B cell (primary cell): ENCODE measurements at regions not wholly inside any gene's neighbourhood (a gene's known extent, or its start where the extent isn't known, plus 50 kb on each side); places are given as distances from the start of the nearest gene placed in this dataset.

Source experiments
- ATAC-seq: fragments of 200-7000 bp; cut with Tn5 transposase; one replicate; pipeline ENCODE4 v1.10.0; 2021; ENCODE audit warnings: low read depth, mild to moderate bottlenecking, moderate number of reproducible peaks, moderate library complexity
- CTCF ChIA-PET: fragments of 350-600 bp; sonication (Branson Sonifier 250); formaldehyde crosslinking; loops from one replicate; lab custom pipeline; 2021; ENCODE audit warnings: antibody characterized with exemption, inconsistent platforms; lab: Charles Lee
- POLR2A ChIA-PET: fragments of 350-600 bp; sonication (Branson Sonifier 250); formaldehyde crosslinking; loops from one replicate; lab custom pipeline; 2021; ENCODE audit warnings: antibody characterized with exemption; lab: Charles Lee
- DNase-seq: peaks from one replicate; pipeline ENCODE4 v3.0.0; 2013
- H2AFZ ChIP-seq: 2 replicates; pipeline ENCODE4 v1.6.1; 2012; ENCODE audit warnings: mild to moderate bottlenecking, low read depth, low read length; ENCODE audit not compliant: insufficient read depth, poor library complexity, severe bottlenecking
- H3K27ac ChIP-seq, 2 donors: 1 replicate in 1 of 2; 2 replicates in 1 of 2; pipeline ENCODE4 v1.5.1; 2012 to 2013; ENCODE audit warnings: low read length in 2 of 2, mild to moderate bottlenecking in 2 of 2, moderate library complexity in 1 of 2
- H3K27me3 ChIP-seq, 4 experiments: fragments of 200-600 bp in 1 of 4; sonication (generic) in 1 of 4; replicated peaks in 1 of 4; 1 replicate in 2 of 4; 2 replicates in 2 of 4; pipeline versions ENCODE4 v1.6.1 to v1.7.0; 2013 to 2016; ENCODE audit warnings: low read length in 3 of 4, mild to moderate bottlenecking in 2 of 4, mixed read lengths in 1 of 4, moderate library complexity in 1 of 4; ENCODE audit not compliant: insufficient read depth in 4 of 4, control insufficient read depth in 3 of 4; ENCODE audit errors: control extremely low read depth in 1 of 4
- H3K36me3 ChIP-seq, 2 experiments: replicated peaks in 1 of 2; 1 replicate in 1 of 2; 2 replicates in 1 of 2; pipeline versions ENCODE4 v1.6.1 to v1.7.1; 2013; ENCODE audit warnings: low read length in 1 of 2; ENCODE audit not compliant: insufficient read depth in 2 of 2, control insufficient read depth in 1 of 2; ENCODE audit errors: control extremely low read depth in 1 of 2, extremely low read depth in 1 of 2
- H3K4me1 ChIP-seq, 2 donors: fragments of 200-600 bp in 1 of 2; sonication (generic) in 1 of 2; 1 replicate in 1 of 2; 2 replicates in 1 of 2; pipeline versions ENCODE4 v1.5.1 to v1.6.1; 2013 to 2017; ENCODE audit warnings: low read length in 2 of 2; ENCODE audit not compliant: control insufficient read depth in 2 of 2, insufficient read depth in 2 of 2
- H3K4me2 ChIP-seq: replicated peaks from 2 replicates; pipeline ENCODE3; 2012; ENCODE audit warnings: mild to moderate bottlenecking, low read depth, low read length; ENCODE audit not compliant: poor library complexity, severe bottlenecking
- H3K4me3 ChIP-seq, 5 experiments: fragments of 200-600 bp in 1 of 5; sonication (generic) in 1 of 5; 1 replicate in 3 of 5; 2 replicates in 2 of 5; pipeline versions ENCODE4 v1.5.1 to v1.7.0; 2011 to 2016; ENCODE audit warnings: low read length in 4 of 5, mild to moderate bottlenecking in 4 of 5, low read depth in 2 of 5, control low read depth in 1 of 5, moderate library complexity in 1 of 5; ENCODE audit not compliant: insufficient read depth in 1 of 5; ENCODE audit errors: control extremely low read depth in 1 of 5, extremely low read depth in 1 of 5
- H3K79me2 ChIP-seq: fragments of 200-600 bp; sonication (generic); one replicate; pipeline ENCODE4 v1.6.0; 2016; ENCODE audit warnings: low read length; ENCODE audit not compliant: control insufficient read depth, insufficient read depth
- H3K9ac ChIP-seq: fragments of 200-600 bp; sonication (generic); 2 replicates; pipeline ENCODE4 v1.6.1; 2017; ENCODE audit warnings: mild to moderate bottlenecking, low read length, moderate library complexity
- H3K9me3 ChIP-seq, 3 donors: one replicate each; pipeline versions ENCODE4 v1.6.1 to v1.7.1; 2013; ENCODE audit warnings: low read length in 2 of 3; ENCODE audit not compliant: control insufficient read depth in 2 of 3, insufficient read depth in 1 of 3; ENCODE audit errors: control extremely low read depth in 1 of 3
- H4K20me1 ChIP-seq: 2 replicates; pipeline ENCODE4 v1.6.0; 2012; ENCODE audit warnings: mild to moderate bottlenecking, low read length; ENCODE audit not compliant: insufficient read depth, control insufficient read depth, poor library complexity, severe bottlenecking
- H3K27ac Mint-ChIP-seq: one replicate; pipeline ENCODE4 v1.8.0; 2021; ENCODE audit warnings: mixed read lengths
- H3K27me3 Mint-ChIP-seq: one replicate; pipeline ENCODE4 v1.8.0; 2021; ENCODE audit warnings: mixed read lengths
- H3K4me1 Mint-ChIP-seq: one replicate; pipeline ENCODE4 v1.8.0; 2021; ENCODE audit warnings: mixed read lengths
- H3K4me3 Mint-ChIP-seq: one replicate; pipeline ENCODE4 v1.8.0; 2021; ENCODE audit warnings: mixed read lengths
- H3K9me3 Mint-ChIP-seq: one replicate; pipeline ENCODE4 v1.8.0; 2022; ENCODE audit warnings: mixed read lengths; ENCODE audit not compliant: insufficient read depth
- EZH2 ChIP-seq: IDR thresholded peaks from 2 replicates; pipeline ENCODE4 v1.6.1; 2012; ENCODE audit warnings: borderline replicate concordance, low read depth, mild to moderate bottlenecking, moderate library complexity, low read length; ENCODE audit not compliant: insufficient read depth, poor library complexity, severe bottlenecking
- WGBS: methylation state at CpG from one replicate; pipeline ENCODE4 v1.1.5; 2013; ENCODE audit warnings: missing lambda C conversion rate; ENCODE audit not compliant: insufficient coverage; 5-methylcytosine and 5-hydroxymethylcytosine counted together
- intact Hi-C: fragments of 100-400 bp; cut with micrococcal nuclease; formaldehyde crosslinking; loops from one replicate; pipeline ENCODE4 v1.10.0; 2022
- TF ChIP-seq, protein P1 (sequence below): fragments of 200-600 bp; IDR thresholded peaks from one replicate; pipeline ENCODE4 v1.8.0; 2022; ENCODE audit warnings: antibody characterized with exemption, mild to moderate bottlenecking

DNA sequence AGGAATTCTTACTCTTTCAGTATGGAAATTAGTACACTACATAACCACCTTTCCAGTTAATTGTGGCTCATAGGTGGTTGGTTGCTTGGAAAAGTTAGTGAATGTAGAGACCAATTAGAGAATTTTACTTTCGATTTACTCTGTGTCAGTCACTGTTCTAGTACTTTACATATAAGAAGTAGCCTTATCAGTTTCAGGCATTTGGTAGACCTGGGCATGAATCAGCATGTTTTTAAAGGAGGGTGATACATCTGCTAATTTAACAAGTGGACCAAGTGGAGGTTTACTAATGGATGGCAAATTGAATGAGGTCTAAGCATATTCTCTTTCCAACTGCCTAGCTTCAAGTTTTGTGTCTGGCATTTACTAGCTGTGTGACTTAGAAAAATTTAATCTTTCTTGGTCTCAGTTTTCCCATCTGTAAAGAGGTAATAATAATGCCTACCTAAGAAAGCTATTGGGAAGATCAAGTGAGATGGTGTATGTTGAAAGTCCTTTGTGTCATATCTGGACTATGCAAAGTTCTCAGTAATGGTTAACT, 1158.6 kb downstream of the PLA2G4A start:
- no peak overlapping the region for H2AFZ ChIP-seq
- POLR2A ChIA-PET = no interaction called here
- DNase-seq (no peak), ATAC-seq (no peak)
- TF ChIP-seq, protein P1, sequence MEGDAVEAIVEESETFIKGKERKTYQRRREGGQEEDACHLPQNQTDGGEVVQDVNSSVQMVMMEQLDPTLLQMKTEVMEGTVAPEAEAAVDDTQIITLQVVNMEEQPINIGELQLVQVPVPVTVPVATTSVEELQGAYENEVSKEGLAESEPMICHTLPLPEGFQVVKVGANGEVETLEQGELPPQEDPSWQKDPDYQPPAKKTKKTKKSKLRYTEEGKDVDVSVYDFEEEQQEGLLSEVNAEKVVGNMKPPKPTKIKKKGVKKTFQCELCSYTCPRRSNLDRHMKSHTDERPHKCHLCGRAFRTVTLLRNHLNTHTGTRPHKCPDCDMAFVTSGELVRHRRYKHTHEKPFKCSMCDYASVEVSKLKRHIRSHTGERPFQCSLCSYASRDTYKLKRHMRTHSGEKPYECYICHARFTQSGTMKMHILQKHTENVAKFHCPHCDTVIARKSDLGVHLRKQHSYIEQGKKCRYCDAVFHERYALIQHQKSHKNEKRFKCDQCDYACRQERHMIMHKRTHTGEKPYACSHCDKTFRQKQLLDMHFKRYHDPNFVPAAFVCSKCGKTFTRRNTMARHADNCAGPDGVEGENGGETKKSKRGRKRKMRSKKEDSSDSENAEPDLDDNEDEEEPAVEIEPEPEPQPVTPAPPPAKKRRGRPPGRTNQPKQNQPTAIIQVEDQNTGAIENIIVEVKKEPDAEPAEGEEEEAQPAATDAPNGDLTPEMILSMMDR = no peak
- no peak for TF ChIP-seq EZH2
- no peak overlapping the region for H3K9ac ChIP-seq
- H3K4me2 ChIP-seq = no peak overlapping the region
- no peaks in the 10 kb centered on the region for H3K9me3 Mint-ChIP-seq
- no peaks in the 10 kb centered on the region for H3K4me1 Mint-ChIP-seq
- H3K27ac Mint-ChIP-seq = no peak overlapping the region
- intact Hi-C loops = no loop called here
- H3K79me2 ChIP-seq = no peaks in the 10 kb centered on the region
- CTCF ChIA-PET = no interaction called here
- no peaks in the 10 kb centered on the region for H3K27me3 ChIP-seq
- no peak overlapping the region for H3K4me3 Mint-ChIP-seq
- H3K27me3 Mint-ChIP-seq = no peaks in the 10 kb centered on the region
- H3K36me3 ChIP-seq = no peaks in the 10 kb centered on the region
- H3K9me3 ChIP-seq = no peaks in the 10 kb centered on the region
- no peaks in the 10 kb centered on the region for H3K4me1 ChIP-seq
- no peaks in the 10 kb centered on the region for H4K20me1 ChIP-seq
- H3K4me3 ChIP-seq = no peak overlapping the region
- no peak overlapping the region for H3K27ac ChIP-seq
- no CpG with 5 or more reads among the region's 1 CpG for WGBS

DNA sequence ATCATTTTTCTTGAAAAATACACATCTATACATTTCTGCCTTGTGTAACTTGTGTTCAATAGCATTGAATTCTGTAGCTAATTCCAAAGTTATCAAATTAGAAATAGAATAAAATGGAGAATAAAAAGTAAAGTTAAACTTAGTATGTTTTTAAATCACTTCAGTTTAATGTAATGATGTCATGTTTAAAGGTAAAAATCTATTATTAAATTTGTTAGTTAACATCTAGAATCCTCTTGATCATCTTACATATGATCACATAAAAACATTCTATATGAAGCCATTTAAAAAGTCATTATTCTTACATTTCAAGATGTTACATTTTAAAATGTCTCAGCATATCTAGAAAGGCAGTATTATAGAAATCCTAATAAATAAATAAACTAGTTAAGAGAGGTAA, 1163.2 kb downstream of the PLA2G4A start:
- POLR2A ChIA-PET = no interaction called here

More for the DNA sequence above, 1163.2 kb downstream of the PLA2G4A start:
- CTCF ChIA-PET = no interaction called here
- no peak for ATAC-seq
- intact Hi-C loops = no loop called here
- Mint-ChIP-seq H3K4me3 (no peak overlapping the region), H3K27me3 (no peaks in the 10 kb centered on the region), H3K27ac (no peak overlapping the region), H3K9me3 (no peaks in the 10 kb centered on the region), H3K4me1 (no peaks in the 10 kb centered on the region)
- no peak overlapping the region for H3K9ac ChIP-seq
- no peaks in the 10 kb centered on the region for H3K79me2 ChIP-seq
- DNase-seq = no peak
- H3K4me1 ChIP-seq = no peaks in the 10 kb centered on the region
- TF ChIP-seq EZH2 = no peak
- TF ChIP-seq, protein P1 = no peak
- H3K27ac ChIP-seq = no peak overlapping the region
- no peak overlapping the region for H3K4me3 ChIP-seq
- H4K20me1 ChIP-seq = no peaks in the 10 kb centered on the region
- no peaks in the 10 kb centered on the region for H3K9me3 ChIP-seq
- H3K27me3 ChIP-seq = no peaks in the 10 kb centered on the region
- H2AFZ ChIP-seq = no peak overlapping the region
- no peaks in the 10 kb centered on the region for H3K36me3 ChIP-seq
- no peak overlapping the region for H3K4me2 ChIP-seq
